ENCODE measurements at regions not wholly inside any gene's neighbourhood (a gene's known extent, or its start where the extent isn't known, plus 50 kb on each side); places are given as distances from the start of the nearest gene placed in this dataset.

DNA sequence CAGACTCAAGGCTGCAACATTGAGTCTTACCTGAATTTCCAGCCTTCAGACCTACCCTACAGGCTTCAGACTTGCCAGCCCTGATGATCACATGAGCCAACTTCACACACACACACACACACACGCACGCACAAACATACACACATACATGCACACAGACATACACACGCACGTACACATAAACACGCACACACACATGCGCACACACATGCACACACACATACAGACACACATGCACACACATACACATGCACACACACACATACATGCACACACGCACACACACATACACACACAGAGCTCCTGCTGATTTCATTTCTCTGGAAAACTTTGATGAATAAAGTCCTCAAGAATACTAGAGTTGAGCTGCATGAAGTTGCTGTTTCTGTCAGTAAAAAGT is 78.3 kb upstream of the SLC2A1 start:
- Histone ChIP-seq H3K27me3 (ENCODE audit: insufficient read depth) (no peaks in the 10 kb centered on the region), H3K4me1 (ENCODE audit: control insufficient read depth in 1 of 2, insufficient read depth in 2 of 2, low read depth in 1 of 2, low read length in 1 of 2) (no peaks in the 10 kb centered on the region), H3K79me2 (ENCODE audit: insufficient read depth) (no peaks in the 10 kb centered on the region), H3F3A (replicated peaks; ENCODE audit: insufficient read depth) (no peaks in the 10 kb centered on the region), H3K9me2 (no peaks in the 10 kb centered on the region), H3K27ac (ENCODE audit: low read depth in 2 of 2, low read length in 1 of 2) (no peak overlapping the region), H3K9me3 (no peaks in the 10 kb centered on the region), H4K20me1 (ENCODE audit: insufficient read depth) (no peaks in the 10 kb centered on the region), H2AFZ (ENCODE audit: low read depth) (no peak overlapping the region), H3K36me3 (replicated peaks in 1 of 2; ENCODE audit: control insufficient read depth in 1 of 2, insufficient read depth in 2 of 2, low read length in 1 of 2) (no peaks in the 10 kb centered on the region), H3K4me3 (ENCODE audit: low read depth in 2 of 2, low read length in 1 of 2) (no peak overlapping the region), H3K9ac (no peak overlapping the region), H3K4me2 (no peak overlapping the region)
- WGBS (ENCODE audit: low lambda C conversion rate) = 85% methylated on average over 7 of the region's 7 CpGs
- ChIA-PET CTCF (interaction anchor here (1.0 kb wide), 1 partner anchor 9 kb away, joined by 3 read pairs; no protein-coding TSS in a partner anchor), POLR2A (no interaction called here)
- TF ChIP-seq, protein P1, sequence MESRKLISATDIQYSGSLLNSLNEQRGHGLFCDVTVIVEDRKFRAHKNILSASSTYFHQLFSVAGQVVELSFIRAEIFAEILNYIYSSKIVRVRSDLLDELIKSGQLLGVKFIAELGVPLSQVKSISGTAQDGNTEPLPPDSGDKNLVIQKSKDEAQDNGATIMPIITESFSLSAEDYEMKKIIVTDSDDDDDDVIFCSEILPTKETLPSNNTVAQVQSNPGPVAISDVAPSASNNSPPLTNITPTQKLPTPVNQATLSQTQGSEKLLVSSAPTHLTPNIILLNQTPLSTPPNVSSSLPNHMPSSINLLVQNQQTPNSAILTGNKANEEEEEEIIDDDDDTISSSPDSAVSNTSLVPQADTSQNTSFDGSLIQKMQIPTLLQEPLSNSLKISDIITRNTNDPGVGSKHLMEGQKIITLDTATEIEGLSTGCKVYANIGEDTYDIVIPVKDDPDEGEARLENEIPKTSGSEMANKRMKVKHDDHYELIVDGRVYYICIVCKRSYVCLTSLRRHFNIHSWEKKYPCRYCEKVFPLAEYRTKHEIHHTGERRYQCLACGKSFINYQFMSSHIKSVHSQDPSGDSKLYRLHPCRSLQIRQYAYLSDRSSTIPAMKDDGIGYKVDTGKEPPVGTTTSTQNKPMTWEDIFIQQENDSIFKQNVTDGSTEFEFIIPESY (IDR thresholded peaks at IDR 0.05; ENCODE audit: borderline replicate concordance, low read depth) = no peak
- TF ChIP-seq FOXJ3 (CRISPR knock-in tag; IDR thresholded peaks at IDR 0.05) = no peak
- no peak for TF ChIP-seq RFX5 (IDR thresholded peaks at IDR 0.05; ENCODE audit: low read length)
- no peak for TF ChIP-seq REST (IDR thresholded peaks at IDR 0.05; ENCODE audit: low read depth, low read length)
- TF ChIP-seq TEAD4 (IDR thresholded peaks at IDR 0.05; ENCODE audit: borderline replicate concordance, insufficient read depth) = no peak
- no peak for TF ChIP-seq CHD2 (IDR thresholded peaks at IDR 0.05; ENCODE audit: low read length, partially characterized antibody)
- DNase-seq = no peak

DNA sequence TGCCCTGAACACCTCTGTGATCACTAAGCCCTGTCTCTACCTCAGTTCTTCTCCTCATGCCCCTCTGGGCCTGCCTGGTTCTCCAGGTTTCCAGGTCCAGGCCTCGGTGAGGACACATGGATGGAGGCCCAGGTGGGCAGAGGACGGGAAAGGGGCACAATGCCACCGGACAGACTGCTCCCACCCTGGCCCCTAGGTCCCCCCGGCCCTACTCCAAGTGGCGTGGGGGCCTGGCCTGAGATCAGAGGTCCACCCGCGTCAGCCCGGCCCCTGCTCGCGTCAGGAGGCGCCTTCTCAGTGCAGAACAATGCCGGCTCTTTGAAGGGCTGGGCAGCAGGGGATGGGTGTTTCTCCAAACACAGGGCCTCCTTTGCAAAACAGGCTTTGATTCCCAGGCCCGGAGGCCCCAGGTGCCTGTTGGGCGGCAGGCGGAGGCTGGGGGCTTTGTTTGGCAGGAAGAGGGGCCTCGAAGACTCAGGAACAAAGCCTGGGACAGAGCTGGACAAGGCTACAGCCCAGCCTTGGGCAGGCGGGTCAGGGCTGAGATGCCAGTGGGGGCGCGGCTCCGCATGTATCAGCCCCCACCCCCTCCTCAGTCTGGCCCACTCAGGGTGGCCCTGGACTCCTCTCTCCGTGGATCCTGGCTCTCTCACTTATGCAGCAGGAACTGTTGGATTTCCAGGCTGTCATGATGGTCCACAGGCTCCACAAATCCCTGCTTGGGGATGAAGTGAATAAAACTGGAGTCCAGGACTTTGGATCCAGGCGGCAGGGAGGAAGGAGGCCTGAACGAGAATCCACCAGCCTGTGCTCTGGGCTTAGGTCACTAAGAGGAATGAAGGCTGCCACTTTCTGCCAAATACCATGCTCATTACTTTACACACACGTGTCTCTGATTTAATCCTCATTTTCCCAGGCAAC is 77.4 kb upstream of the SLC2A1 start:
- ChIA-PET POLR2A (no interaction called here), CTCF (interaction anchor here (0.9 to 1.6 kb wide), 4 partner anchors 9 to 75 kb away, joined by 3 read pairs; no protein-coding TSS in a partner anchor)
- Histone ChIP-seq H3F3A (replicated peaks; ENCODE audit: insufficient read depth) (no peaks in the 10 kb centered on the region), H3K4me3 (ENCODE audit: low read depth in 2 of 2, low read length in 1 of 2) (no peak overlapping the region), H4K20me1 (ENCODE audit: insufficient read depth) (no peaks in the 10 kb centered on the region), H3K4me1 (ENCODE audit: control insufficient read depth in 1 of 2, insufficient read depth in 2 of 2, low read depth in 1 of 2, low read length in 1 of 2) (no peaks in the 10 kb centered on the region), H3K79me2 (ENCODE audit: insufficient read depth) (no peaks in the 10 kb centered on the region), H3K9ac (no peak overlapping the region), H3K9me2 (no peaks in the 10 kb centered on the region), H3K9me3 (no peaks in the 10 kb centered on the region), H2AFZ (ENCODE audit: low read depth) (no peak overlapping the region), H3K36me3 (replicated peaks in 1 of 2; ENCODE audit: control insufficient read depth in 1 of 2, insufficient read depth in 2 of 2, low read length in 1 of 2) (no peaks in the 10 kb centered on the region), H3K4me2 (no peak overlapping the region), H3K27ac (ENCODE audit: low read depth in 2 of 2, low read length in 1 of 2) (no peak overlapping the region), H3K27me3 (ENCODE audit: insufficient read depth) (no peaks in the 10 kb centered on the region)
- WGBS (ENCODE audit: low lambda C conversion rate) = 78% methylated on average over 14 of the region's 24 CpGs
- DNase-seq = no peak
- TF ChIP-seq TAF1 (IDR thresholded peaks at IDR 0.05; ENCODE audit: borderline replicate concordance, low read depth, low read length) (no peak), RFX5 (IDR thresholded peaks at IDR 0.05; ENCODE audit: low read length) (no peak), ELF1 (IDR thresholded peaks at IDR 0.05) (no peak), MXI1 (IDR thresholded peaks at IDR 0.05; ENCODE audit: low read depth, low read length) (no peak), SMC3 (IDR thresholded peaks at IDR 0.05; ENCODE audit: low read depth, low read length) (no peak), REST (IDR thresholded peaks at IDR 0.05; ENCODE audit: low read depth, low read length) (no peak)
- TF ChIP-seq, protein P2, sequence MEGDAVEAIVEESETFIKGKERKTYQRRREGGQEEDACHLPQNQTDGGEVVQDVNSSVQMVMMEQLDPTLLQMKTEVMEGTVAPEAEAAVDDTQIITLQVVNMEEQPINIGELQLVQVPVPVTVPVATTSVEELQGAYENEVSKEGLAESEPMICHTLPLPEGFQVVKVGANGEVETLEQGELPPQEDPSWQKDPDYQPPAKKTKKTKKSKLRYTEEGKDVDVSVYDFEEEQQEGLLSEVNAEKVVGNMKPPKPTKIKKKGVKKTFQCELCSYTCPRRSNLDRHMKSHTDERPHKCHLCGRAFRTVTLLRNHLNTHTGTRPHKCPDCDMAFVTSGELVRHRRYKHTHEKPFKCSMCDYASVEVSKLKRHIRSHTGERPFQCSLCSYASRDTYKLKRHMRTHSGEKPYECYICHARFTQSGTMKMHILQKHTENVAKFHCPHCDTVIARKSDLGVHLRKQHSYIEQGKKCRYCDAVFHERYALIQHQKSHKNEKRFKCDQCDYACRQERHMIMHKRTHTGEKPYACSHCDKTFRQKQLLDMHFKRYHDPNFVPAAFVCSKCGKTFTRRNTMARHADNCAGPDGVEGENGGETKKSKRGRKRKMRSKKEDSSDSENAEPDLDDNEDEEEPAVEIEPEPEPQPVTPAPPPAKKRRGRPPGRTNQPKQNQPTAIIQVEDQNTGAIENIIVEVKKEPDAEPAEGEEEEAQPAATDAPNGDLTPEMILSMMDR (IDR thresholded peaks at IDR 0.05) = no peak

All from SK-N-SH (cell line).